WI38 (cell line): ENCODE measurements at regions not wholly inside any gene's neighbourhood (a gene's known extent, or its start where the extent isn't known, plus 50 kb on each side); places are given as distances from the start of the nearest gene placed in this dataset.

Source experiments
- H3K4me3 ChIP-seq: 2 replicates; pipeline ENCODE4 v1.5.1; 2011; ENCODE audit warnings: low read depth, mild to moderate bottlenecking, control low read depth, low read length
- TF ChIP-seq, protein P1 (sequence below): IDR thresholded peaks from 2 replicates; pipeline ENCODE4 v1.5.1; 2012; ENCODE audit warnings: low read depth, mild to moderate bottlenecking, control low read depth, low read length

DNA sequence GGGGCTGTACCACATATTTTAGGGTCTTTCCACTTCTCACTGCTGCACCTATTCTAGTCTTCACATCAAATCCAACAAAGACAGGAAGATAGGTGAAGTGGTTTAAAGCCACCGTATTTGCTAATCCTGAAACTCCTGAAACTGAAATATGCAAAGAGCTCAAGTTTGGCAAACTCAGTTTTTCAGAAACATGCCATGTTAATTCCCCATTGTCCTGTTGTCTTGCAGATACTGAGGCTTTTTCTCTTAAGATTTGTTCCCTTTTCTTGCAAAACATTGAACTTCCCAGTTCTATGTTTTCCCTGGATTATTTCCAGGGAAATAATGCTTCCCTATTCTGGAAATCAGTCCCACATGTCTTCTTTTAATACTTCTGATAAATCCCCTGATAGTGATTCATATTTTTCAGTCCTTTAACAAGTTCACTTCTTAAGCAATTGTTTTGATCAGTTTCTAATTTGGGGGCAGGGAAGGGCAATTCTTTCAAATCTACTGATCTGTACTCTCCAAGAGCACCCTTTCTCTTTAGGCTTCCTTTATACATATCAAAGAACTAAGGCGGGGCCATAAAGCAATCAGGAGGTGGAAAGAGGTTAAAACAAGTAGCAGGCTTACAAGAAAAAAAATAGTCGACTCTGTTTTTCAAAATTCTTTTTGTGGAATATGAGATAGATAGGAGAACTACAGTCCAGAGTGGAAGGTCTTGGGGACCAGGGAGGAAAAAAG lies 648.5 kb downstream of the BNC2 start:
- H3K4me3 ChIP-seq, result no peak overlapping the region

GRCh38 chr9:16223074-16223871 lies 647.2 kb downstream of the BNC2 start:
- TF ChIP-seq, protein P1, sequence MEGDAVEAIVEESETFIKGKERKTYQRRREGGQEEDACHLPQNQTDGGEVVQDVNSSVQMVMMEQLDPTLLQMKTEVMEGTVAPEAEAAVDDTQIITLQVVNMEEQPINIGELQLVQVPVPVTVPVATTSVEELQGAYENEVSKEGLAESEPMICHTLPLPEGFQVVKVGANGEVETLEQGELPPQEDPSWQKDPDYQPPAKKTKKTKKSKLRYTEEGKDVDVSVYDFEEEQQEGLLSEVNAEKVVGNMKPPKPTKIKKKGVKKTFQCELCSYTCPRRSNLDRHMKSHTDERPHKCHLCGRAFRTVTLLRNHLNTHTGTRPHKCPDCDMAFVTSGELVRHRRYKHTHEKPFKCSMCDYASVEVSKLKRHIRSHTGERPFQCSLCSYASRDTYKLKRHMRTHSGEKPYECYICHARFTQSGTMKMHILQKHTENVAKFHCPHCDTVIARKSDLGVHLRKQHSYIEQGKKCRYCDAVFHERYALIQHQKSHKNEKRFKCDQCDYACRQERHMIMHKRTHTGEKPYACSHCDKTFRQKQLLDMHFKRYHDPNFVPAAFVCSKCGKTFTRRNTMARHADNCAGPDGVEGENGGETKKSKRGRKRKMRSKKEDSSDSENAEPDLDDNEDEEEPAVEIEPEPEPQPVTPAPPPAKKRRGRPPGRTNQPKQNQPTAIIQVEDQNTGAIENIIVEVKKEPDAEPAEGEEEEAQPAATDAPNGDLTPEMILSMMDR, result no peak
- no peak overlapping the region for H3K4me3 ChIP-seq

More for the DNA sequence above, 648.5 kb downstream of the BNC2 start:
- TF ChIP-seq, protein P1, result no peak

GRCh38 chr9:16230731-16231130 lies 639.7 kb downstream of the BNC2 start:
- H3K4me3 ChIP-seq, result no peak overlapping the region
- TF ChIP-seq, protein P1, result no peak

GRCh38 chr9:16236311-16236710 lies 634.2 kb downstream of the BNC2 start:
- TF ChIP-seq, protein P1, result no peak
- no peak overlapping the region for H3K4me3 ChIP-seq

- TF ChIP-seq, protein P1, result no peak
- H3K4me3 ChIP-seq, result no peak overlapping the region
Observed at GRCh38 chr9:16236882-16237281, 633.6 kb downstream of the BNC2 start.

GRCh38 chr9:16238623-16239138 lies 631.8 kb downstream of the BNC2 start:
- H3K4me3 ChIP-seq, result no peak overlapping the region
- TF ChIP-seq, protein P1, result no peak

DNA sequence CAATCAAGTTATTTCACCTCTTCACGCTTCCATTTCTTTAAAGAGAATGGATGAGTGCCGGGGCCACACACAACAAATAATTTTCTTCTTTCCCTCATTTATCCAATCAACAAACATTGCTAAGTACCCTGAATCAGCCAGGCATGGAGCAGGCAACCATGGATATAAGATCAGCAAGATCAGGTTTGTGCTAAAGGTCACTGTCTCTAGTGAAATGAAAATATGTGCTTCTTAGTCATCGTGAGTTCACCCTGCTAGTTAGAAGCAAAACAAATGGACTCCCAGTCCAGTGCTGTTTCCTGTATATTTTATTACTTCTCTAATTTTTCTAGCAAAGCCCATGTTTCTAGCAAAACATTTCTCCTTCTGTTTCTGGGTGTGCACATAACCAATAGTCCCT lies 629.2 kb downstream of the BNC2 start:
- TF ChIP-seq, protein P1, result no peak
- H3K4me3 ChIP-seq, result no peak overlapping the region
